K562 (cell line): ENCODE measurements at regions not wholly inside any gene's neighbourhood (a gene's known extent, or its start where the extent isn't known, plus 50 kb on each side); places are given as distances from the start of the nearest gene placed in this dataset.

ENCODE experiments used
- ATAC-seq: fragments of 200-7000 bp; cut with Tn5 transposase; 3 replicates; pipeline ENCODE4 v1.9.1; 2020; ENCODE audit warnings: moderate library complexity
- BruUV-seq: library from RNA; stranded (reverse); fragments of 400-500 nt; replicated peaks from 2 replicates; lab custom pipeline; 2021; lab: Mats Ljungman, UMichigan
- CTCF ChIA-PET: fragments of 300-600 bp; formaldehyde crosslinking; extraction: SDS; loops from one replicate; lab custom pipeline; 2021; ENCODE audit warnings: low intra/inter-chr PET ratio; lab: Yijun Ruan, JAX
- POLR2A ChIA-PET: fragments of 300-600, 350-650 bp; sonication (Branson Sonifier 250); formaldehyde crosslinking; extraction: SDS; loops from one replicate; lab custom pipeline; 2021; ENCODE audit warnings: antibody characterized with exemption, inconsistent platforms; lab: Yijun Ruan, JAX
- DNase-seq, 4 experiments: peaks; one replicate each; pipeline versions ENCODE4 v3.0.0 to v3.0.0-alpha.2; 2011 to 2018; ENCODE audit warnings: low spot score in 3 of 4, mixed read lengths in 3 of 4; ENCODE audit errors: extremely low read depth in 1 of 4
- FAIRE-seq: peaks from 2 replicates; lab custom pipeline; 2011; peaks lifted over from hg19 to GRCh38; lab: Jason Lieb, UNC
- H2AFZ ChIP-seq: 2 replicates; pipeline ENCODE4 v1.6.0; 2011; ENCODE audit warnings: low read depth, low read length, control low read depth, inconsistent platforms
- H3K27ac ChIP-seq: fragments of 200-600 bp; 3 replicates; pipeline ENCODE4 v1.8.0; 2011; ENCODE audit warnings: low read depth, mild to moderate bottlenecking, control low read depth, inconsistent platforms, low read length, moderate library complexity, mixed read lengths; ENCODE audit errors: extremely low read depth
- H3K27me3 ChIP-seq, 2 experiments: fragments of 300-600 bp in 1 of 2; 2 replicates in 1 of 2; 3 replicates in 1 of 2; pipeline versions ENCODE4 v1.6.0 to v1.8.0; 2011; ENCODE audit warnings: inconsistent platforms in 2 of 2, low read length in 2 of 2, mild to moderate bottlenecking in 1 of 2, mixed read lengths in 1 of 2, moderate library complexity in 1 of 2; ENCODE audit not compliant: control insufficient read depth in 2 of 2, insufficient read depth in 2 of 2
- H3K36me3 ChIP-seq: fragments of 300-600 bp; 3 replicates; pipeline ENCODE4 v1.8.0; 2011; ENCODE audit warnings: mild to moderate bottlenecking, low read length, inconsistent platforms; ENCODE audit not compliant: control insufficient read depth, insufficient read depth
- H3K4me1 ChIP-seq, 2 experiments: fragments of 200-600 bp in 1 of 2; replicated peaks in 1 of 2; 2 replicates in 1 of 2; 3 replicates in 1 of 2; pipeline versions ENCODE4 v1.5.1 to v1.8.0; 2011; ENCODE audit warnings: inconsistent platforms in 2 of 2, low read length in 2 of 2, mild to moderate bottlenecking in 1 of 2, mixed read lengths in 1 of 2, moderate library complexity in 1 of 2; ENCODE audit not compliant: control insufficient read depth in 2 of 2, insufficient read depth in 2 of 2
- H3K4me2 ChIP-seq: 2 replicates; pipeline ENCODE4 v1.6.1; 2011; ENCODE audit warnings: low read length, control low read depth, inconsistent platforms, mixed read lengths; ENCODE audit not compliant: insufficient read depth
- H3K4me3 ChIP-seq: fragments of 200-600 bp; sonication (generic), shearing (Covaris generic); 2 replicates; pipeline ENCODE4 v1.5.1; 2016; ENCODE audit warnings: control low read depth, inconsistent platforms
- H3K79me2 ChIP-seq: fragments of 200-600 bp; 3 replicates; pipeline ENCODE4 v1.8.0; 2011; ENCODE audit warnings: low read length, inconsistent platforms; ENCODE audit not compliant: control insufficient read depth, insufficient read depth
- H3K9ac ChIP-seq, 2 experiments: 2 replicates each; pipeline versions ENCODE4 v1.6.0 to v1.6.1; 2011; ENCODE audit warnings: low read depth in 2 of 2, low read length in 2 of 2, control low read depth in 1 of 2, inconsistent platforms in 1 of 2, mild to moderate bottlenecking in 1 of 2, mixed read lengths in 1 of 2; ENCODE audit not compliant: insufficient read depth in 1 of 2
- H3K9me1 ChIP-seq: one replicate; pipeline ENCODE4 v1.6.0; 2011; ENCODE audit warnings: inconsistent platforms, mild to moderate bottlenecking, low read length, moderate library complexity; ENCODE audit not compliant: control insufficient read depth, insufficient read depth
- H3K9me3 ChIP-seq: replicated peaks from 2 replicates; pipeline ENCODE4 v1.5.1; 2011; ENCODE audit warnings: low read depth, low read length, inconsistent platforms; ENCODE audit not compliant: control insufficient read depth, insufficient read depth
- H4K20me1 ChIP-seq: replicated peaks from 2 replicates; pipeline ENCODE4 v1.6.1; 2011; ENCODE audit warnings: low read length, inconsistent platforms, mixed read lengths; ENCODE audit not compliant: control insufficient read depth, insufficient read depth
- CBFB ChIP-seq: sonication (generic); formaldehyde crosslinking; IDR thresholded peaks from 2 replicates; pipeline ENCODE4 v1.4.0; 2020; ENCODE audit warnings: mild to moderate bottlenecking, missing genetic modification reagents
- CBX8 ChIP-seq: fragments of 200-600 bp; sonication (generic); IDR thresholded peaks from 2 replicates; pipeline ENCODE4 v1.6.1; 2012; ENCODE audit warnings: borderline replicate concordance, mixed run types, low read depth, mild to moderate bottlenecking, moderate library complexity, mixed read lengths, low read length, control low read depth, inconsistent platforms; ENCODE audit not compliant: poor library complexity, severe bottlenecking; ENCODE audit errors: extremely low read depth
- ETS2 ChIP-seq: IDR thresholded peaks from 2 replicates; pipeline ENCODE4 v1.6.1; 2016; ENCODE audit warnings: borderline replicate concordance, missing genetic modification characterization, mild to moderate bottlenecking, moderate library complexity, missing compliant biosample characterization; ENCODE audit not compliant: poor library complexity, severe bottlenecking
- EZH2 ChIP-seq: IDR thresholded peaks from 2 replicates; pipeline ENCODE4 v1.6.1; 2012; ENCODE audit warnings: low read depth, mild to moderate bottlenecking, inconsistent platforms, low read length, borderline replicate concordance
- GATAD2B ChIP-seq: fragments of 450-650 bp; IDR thresholded peaks from 2 replicates; pipeline ENCODE4 v1.6.1; 2017; ENCODE audit warnings: mild to moderate bottlenecking, borderline replicate concordance
- GMEB1 ChIP-seq: fragments of 250-450 bp; sonication (Bioruptor Pico); IDR thresholded peaks from 2 replicates; pipeline ENCODE4 v1.4.0; 2020; ENCODE audit warnings: mild to moderate bottlenecking
- IRF1 ChIP-seq: sonication (generic); formaldehyde crosslinking; IDR thresholded peaks from 2 replicates; pipeline ENCODE4 v1.8.0; 2022; ENCODE audit warnings: missing genetic modification reagents, mild to moderate bottlenecking, borderline replicate concordance
- MTA3 ChIP-seq: fragments of 450-650 bp; formaldehyde crosslinking; IDR thresholded peaks from 2 replicates; pipeline ENCODE4 v1.6.1; 2017; ENCODE audit warnings: mild to moderate bottlenecking, borderline replicate concordance
- PRPF4 ChIP-seq: fragments of 200-400 bp; formaldehyde crosslinking; IDR thresholded peaks from one replicate; pipeline ENCODE4 v1.6.1; 2017; ENCODE audit warnings: low read length, low read depth, mild to moderate bottlenecking; ENCODE audit not compliant: insufficient read depth, poor library complexity, severe bottlenecking
- SMARCB1 ChIP-seq: IDR thresholded peaks from 2 replicates; pipeline ENCODE4 v1.6.1; 2011; ENCODE audit warnings: improper control_type of control experiment, low read depth; ENCODE audit not compliant: insufficient read length
- SNIP1 ChIP-seq: fragments of 450-650 bp; IDR thresholded peaks from 2 replicates; pipeline ENCODE4 v1.7.1; 2017; ENCODE audit warnings: low read depth, mild to moderate bottlenecking
- ZFX ChIP-seq: sonication (generic); formaldehyde crosslinking; IDR thresholded peaks from 2 replicates; pipeline ENCODE4 v1.8.0; 2022; ENCODE audit warnings: mild to moderate bottlenecking, missing genetic modification reagents, moderate library complexity
- ZNF408 ChIP-seq: fragments of 250-450 bp; sonication (Bioruptor Pico); IDR thresholded peaks from 2 replicates; pipeline ENCODE4 v1.4.0; 2020; ENCODE audit warnings: low read depth, mild to moderate bottlenecking, moderate library complexity
- ZSCAN32 ChIP-seq: fragments of 450-650 bp; formaldehyde crosslinking; IDR thresholded peaks from 2 replicates; pipeline ENCODE4 v1.4.0; 2020; ENCODE audit warnings: mild to moderate bottlenecking, moderate library complexity
- WGBS: fragments of 100-300 bp; shearing (Covaris generic); methylation state at CpG from one replicate; pipeline ENCODE4 v1.1.6; 2016; ENCODE audit warnings: low coverage, mixed read lengths; ENCODE audit not compliant: insufficient coverage; ENCODE audit errors: missing lambda C conversion rate; 5-methylcytosine and 5-hydroxymethylcytosine counted together
- in situ Hi-C: fragments of 300-500 bp; cut with MboI; formaldehyde crosslinking; loops from 4 replicates; pipeline ENCODE4 v1.15.0; 2018; ENCODE audit warnings: inconsistent platforms, mixed read lengths
- intact Hi-C: fragments of 100-400 bp; cut with micrococcal nuclease; formaldehyde crosslinking; loops from 2 replicates; pipeline ENCODE4 v1.14.2; 2022

DNA sequence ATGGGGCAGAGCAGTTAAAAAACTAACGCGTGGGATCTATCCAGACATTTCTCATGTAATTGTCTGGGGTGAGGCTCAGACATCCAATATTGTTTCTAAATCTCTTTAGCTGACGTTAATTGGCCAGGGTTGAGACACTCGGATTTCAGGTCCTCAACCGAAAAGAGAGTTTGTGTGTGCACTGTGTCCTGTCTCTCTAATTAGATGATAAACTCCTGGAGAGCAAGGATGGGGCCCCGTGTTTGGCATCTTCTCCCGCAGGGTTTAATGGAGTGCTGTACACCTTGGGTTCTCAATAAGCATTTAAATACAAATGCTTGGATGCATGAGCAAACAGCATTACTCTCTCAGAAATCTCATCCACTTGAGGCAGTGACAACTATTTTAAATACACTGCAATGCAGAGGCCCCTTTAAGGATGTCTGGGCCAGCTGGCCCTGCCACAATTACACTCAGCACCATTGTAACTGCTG, 139.6 kb downstream of the MTX3 start:
- no peak for ATAC-seq
- FAIRE-seq = no peak
- Histone ChIP-seq H3K27ac (no peak overlapping the region), H3K36me3 (no peaks in the 10 kb centered on the region), H3K4me1 (peaks cover 0 to 3% of the 10 kb centered on the region in 2 experiments; a peak in 2 of 5 replicates), H3K9ac (no peak overlapping the region), H4K20me1 (no peaks in the 10 kb centered on the region), H3K9me3 (no peaks in the 10 kb centered on the region), H2AFZ (no peak overlapping the region), H3K79me2 (no peaks in the 10 kb centered on the region), H3K9me1 (no peaks in the 10 kb centered on the region), H3K4me3 (no peak overlapping the region), H3K4me2 (no peak overlapping the region), H3K27me3 (peaks cover 33 to 61% of the 10 kb centered on the region in 2 experiments)
- no peak for TF ChIP-seq MTA3
- no peak for TF ChIP-seq GMEB1 (CRISPR knock-in tag)
- TF ChIP-seq ETS2 (tag) = no peak
- TF ChIP-seq PRPF4 = no peak
- TF ChIP-seq ZSCAN32 (CRISPR knock-in tag) = no peak
- no peak for TF ChIP-seq SNIP1
- no peak for TF ChIP-seq CBX8
- TF ChIP-seq CBFB (CRISPR knock-in tag) = no peak
- TF ChIP-seq SMARCB1 = no peak
- no peak for TF ChIP-seq GATAD2B
- no peak for TF ChIP-seq ZFX
- no peak for TF ChIP-seq EZH2
- no peak for TF ChIP-seq ZNF408 (CRISPR knock-in tag)
- no peak for TF ChIP-seq IRF1
- intact Hi-C loops (loop anchor here (10.0 kb wide), 1 partner anchor 827 kb away; no protein-coding TSS in a partner anchor), in situ Hi-C loops (loop anchor here (25.0 kb wide), 1 partner anchor 814 kb away; no protein-coding TSS in a partner anchor)
- CTCF ChIA-PET = no interaction called here
- POLR2A ChIA-PET = no interaction called here
- no TSS peak for BruUV-seq
- 22% methylated on average over 7 of the region's 7 CpGs for WGBS
- no peak for DNase-seq
